ENCODE measurements at regions not wholly inside any gene's neighbourhood (a gene's known extent, or its start where the extent isn't known, plus 50 kb on each side); places are given as distances from the start of the nearest gene placed in this dataset.
"Not testable (repeated sequence)": the region's sequence is repeated elsewhere in the genome, so short reads cannot be mapped to it uniquely, and the experiment has no call there.

- DNase-seq = no peak
Measured at GRCh38 chr15:96181217-96181616, 149.3 kb upstream of the NR2F2 start.

GRCh38 chr15:96181873-96182301 is 148.6 kb upstream of the NR2F2 start:
- DNase-seq = no peak

GRCh38 chr15:96182736-96183513 is 147.6 kb upstream of the NR2F2 start:
- no peak for DNase-seq

- no peak for DNase-seq
Measured at GRCh38 chr15:96183514-96183850, 147.0 kb upstream of the NR2F2 start.

GRCh38 chr15:96183867-96184266 is 146.6 kb upstream of the NR2F2 start:
- no peak for DNase-seq

DNA sequence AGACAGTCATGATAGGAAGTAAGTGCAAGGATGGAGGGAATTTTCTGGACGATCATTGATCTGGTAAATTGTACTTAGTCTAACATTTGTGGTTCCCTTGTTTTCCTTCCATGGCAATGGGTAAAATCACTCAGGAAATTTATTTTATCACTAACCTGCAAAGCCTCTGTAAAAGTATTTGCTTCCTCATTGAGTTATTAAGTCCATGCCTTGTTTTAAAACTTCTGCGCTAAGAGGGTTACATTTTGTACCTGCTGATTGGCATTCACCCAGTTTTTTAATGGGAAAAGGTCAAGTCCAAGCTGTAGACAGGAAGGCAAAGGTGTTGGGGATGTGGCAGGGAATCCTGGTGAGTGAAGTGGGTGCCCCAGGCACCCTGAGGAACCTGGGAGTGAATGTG is 146.2 kb upstream of the NR2F2 start:
- DNase-seq = no peak

GRCh38 chr15:96186105-96186504 is 144.4 kb upstream of the NR2F2 start:
- DNase-seq = no peak

- DNase-seq = no peak
Measured at GRCh38 chr15:96187341-96188305, 142.9 kb upstream of the NR2F2 start.

- DNase-seq = no peak
Measured at GRCh38 chr15:96197721-96198120, 132.8 kb upstream of the NR2F2 start.

DNA sequence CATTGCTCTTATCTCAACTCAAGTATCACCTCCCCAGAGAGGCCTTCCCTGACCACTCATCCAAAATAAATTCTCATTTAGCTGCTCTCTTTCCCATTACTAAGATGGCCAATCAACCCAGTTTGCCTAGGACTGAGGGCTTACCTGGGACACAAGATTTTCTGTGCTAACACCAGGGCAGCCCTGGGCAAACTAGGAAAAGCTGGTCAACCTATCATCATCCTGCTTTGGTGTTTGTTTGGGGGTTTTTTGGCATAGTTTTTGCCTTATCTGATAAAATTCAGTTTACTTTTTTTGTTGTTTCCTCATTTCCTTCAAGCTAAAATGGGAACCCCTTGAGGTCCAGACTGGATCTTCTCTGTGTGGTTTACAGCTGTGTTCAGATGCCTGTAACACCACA is 131.4 kb upstream of the NR2F2 start:
- DNase-seq = no peak

DNA sequence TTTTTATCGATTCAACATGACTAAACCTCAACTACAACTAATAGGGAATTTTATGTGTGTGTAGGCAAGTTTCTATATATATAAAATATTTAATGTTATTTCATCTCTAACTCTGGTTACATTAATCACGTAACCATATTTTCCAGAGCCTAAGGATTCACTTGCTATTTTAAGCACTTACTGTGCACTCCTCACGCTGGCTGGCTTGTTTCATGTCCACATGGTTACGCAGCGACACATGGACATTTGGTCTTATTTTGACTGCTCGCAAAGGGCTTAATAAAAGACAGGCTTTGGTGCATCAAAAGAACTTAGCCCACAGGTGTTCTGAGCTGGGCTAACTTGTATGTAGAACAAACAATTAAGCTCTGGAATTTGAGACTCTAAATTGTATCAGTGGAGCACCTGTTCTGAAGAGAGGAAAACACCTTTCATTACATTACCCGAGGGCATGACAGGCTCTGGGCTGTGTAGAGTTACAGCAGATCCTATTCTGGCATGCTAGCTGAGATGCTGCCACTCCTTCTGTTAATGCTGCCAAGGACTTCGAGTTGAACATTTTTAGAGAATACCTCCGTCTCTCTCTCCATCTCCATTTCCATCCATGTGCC is 130.0 kb upstream of the NR2F2 start:
- no peak for DNase-seq

DNA sequence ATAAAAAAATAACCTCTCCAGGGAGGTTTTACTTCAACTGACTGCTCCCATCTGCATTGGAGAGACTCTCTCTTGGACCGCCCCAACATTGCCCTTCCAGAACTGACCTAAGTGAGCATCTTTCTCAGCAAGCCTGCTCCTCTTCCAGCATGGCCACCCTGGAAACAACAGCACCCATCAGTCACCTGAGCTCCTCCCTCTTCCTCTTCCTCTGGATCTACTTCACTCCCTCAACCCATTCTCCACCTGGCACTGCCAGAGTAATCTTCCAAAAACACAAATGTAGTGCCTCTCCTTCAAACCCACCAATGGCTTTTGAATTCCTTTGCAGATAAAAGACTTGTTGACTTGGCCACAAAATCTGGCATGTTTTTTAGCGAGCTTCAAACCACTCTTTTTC is 128.8 kb upstream of the NR2F2 start:
- no peak for DNase-seq

DNA sequence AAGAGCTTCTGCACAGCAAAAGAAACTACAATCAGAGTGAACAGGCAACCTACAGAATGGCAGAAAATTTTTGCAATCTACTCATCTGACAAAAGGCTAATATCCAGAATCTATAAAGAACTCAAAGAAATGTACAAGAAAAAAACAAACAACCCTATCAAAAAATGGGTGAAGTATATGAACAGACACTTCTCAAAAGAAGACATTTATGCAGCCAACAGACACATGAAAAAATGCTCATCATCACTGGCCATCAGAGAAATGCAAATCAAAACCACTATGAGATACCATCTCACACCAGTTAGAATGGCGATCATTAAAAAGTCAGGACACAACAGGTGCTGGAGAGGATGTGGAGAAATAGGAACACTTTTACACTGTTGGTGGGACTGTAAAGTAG is 124.9 kb upstream of the NR2F2 start:
- not testable (repeated sequence) for DNase-seq

GRCh38 chr15:96207377-96208006 is 123.0 kb upstream of the NR2F2 start:
- DNase-seq = no peak

- no peak for DNase-seq
Measured at GRCh38 chr15:96209285-96209735, 121.2 kb upstream of the NR2F2 start.

GRCh38 chr15:96213045-96213444 is 117.5 kb upstream of the NR2F2 start:
- no peak for DNase-seq

DNA sequence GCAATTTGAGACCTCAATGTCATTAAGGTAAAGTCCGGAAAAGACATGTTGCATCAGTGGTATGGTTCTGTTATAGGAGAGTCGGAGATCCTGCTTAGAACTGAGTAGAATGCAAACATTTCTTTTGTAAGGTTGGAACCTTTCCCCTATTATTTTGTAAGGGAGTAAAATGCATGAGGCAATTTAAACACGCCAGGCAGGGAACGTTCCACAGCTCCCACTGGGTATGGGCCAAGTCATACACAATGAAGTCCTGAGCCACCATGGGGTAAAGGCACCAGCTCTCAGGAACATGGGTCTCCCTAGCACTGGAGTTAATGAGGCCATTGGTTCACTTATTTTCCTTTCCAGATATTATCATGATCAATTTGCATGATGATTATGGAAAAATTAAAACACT is 116.6 kb upstream of the NR2F2 start:
- DNase-seq = no peak

DNA sequence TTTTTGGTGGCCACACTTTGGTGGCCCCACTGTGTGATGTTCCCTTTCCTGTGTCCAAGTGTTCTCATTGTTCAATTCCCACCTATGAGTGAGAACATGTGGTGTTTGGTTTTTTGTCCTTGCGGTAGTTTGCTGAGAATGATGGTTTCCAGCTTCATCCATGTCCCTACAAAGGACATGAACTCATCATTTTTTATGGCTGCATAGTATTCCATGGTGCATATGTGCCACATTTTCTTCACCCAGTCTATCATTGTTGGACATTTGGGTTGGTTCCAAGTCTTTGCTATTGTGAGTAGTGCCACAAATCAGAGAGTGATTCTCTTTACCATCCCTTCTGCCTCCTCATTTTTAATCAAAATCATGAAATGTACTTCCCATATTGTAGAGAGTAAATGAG is 114.0 kb upstream of the NR2F2 start:
- not testable (repeated sequence) for DNase-seq

- DNase-seq = no peak
Measured at GRCh38 chr15:96217983-96218382, 112.5 kb upstream of the NR2F2 start.

DNA sequence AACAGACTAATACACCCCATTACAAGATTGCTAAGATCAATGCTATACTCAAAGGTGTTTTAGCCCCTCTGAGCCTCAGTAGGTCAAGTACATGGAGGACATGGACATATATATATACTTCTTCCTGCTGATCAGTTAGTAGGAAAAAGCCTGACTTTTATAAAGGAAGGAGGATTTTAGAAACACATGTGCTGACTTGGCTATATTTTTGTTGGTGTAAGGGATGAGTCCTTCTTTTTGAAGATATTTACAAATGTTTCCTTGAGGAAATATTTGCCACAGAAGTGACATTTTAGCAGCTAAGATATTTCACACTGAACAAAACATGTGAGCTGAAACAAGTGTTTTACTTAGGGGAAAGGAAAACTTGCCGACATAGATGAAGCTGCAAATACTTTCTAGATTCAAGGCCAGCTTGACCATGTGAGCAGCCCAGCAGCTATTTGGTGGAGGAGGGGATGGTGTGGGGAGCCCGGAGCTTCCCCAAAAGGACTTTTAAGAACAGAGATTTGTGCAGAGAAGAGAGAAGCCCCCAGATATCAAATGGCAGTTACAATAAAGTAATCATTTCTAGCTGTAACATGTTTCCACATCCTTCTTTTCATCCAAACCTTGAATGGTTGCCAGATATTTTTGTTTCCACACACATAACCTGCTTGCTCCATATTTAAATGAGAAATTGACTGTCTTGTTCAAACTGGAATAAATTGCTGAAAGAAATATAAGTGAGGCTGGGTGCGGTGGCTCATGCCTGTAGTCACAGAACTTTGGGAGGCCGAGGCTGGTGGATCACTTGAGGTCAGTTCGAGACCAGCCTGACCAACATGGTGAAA is 111.7 kb upstream of the NR2F2 start:
- no peak for DNase-seq

GRCh38 chr15:96219681-96220080 is 110.8 kb upstream of the NR2F2 start:
- no peak for DNase-seq

DNA sequence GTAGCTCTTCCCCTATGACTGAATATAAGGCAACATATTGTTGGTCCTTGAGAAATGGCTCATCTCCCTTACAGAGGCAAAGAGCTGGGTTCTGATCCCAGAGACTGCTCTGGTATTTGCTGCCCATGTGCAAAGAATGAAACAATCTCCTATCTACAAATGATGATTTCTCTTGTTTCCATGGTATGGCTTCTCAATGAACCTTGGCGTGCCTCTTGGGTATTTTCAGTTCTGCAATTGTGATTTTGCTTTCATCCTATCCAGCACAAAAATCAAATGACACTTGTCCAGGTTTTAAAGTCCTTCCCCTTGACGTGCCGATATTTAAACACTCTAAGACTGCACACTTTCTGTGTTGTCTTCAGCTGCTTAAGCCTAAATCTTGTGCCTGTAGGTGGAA is 109.8 kb upstream of the NR2F2 start:
- no peak for DNase-seq

All from NCI-H146 (cell line).